ENCODE measurements at regions not wholly inside any gene's neighbourhood (a gene's known extent, or its start where the extent isn't known, plus 50 kb on each side); places are given as distances from the start of the nearest gene placed in this dataset.

- H3K27ac Mint-ChIP-seq (ENCODE audit: unreplicated experiment), result no peak overlapping the region
- CTCF ChIA-PET, result no interaction called here
- no TSS peak for BruUV-seq (replicated peaks)
- POLR2A ChIA-PET, result no interaction called here
- no peaks in the 10 kb centered on the region for H3K36me3 Mint-ChIP-seq (ENCODE audit: insufficient read depth, unreplicated experiment)
- no peaks in the 10 kb centered on the region for H3K27me3 ChIP-seq (replicated peaks; ENCODE audit: control insufficient read depth, insufficient read depth, low read length)
- H3K4me1 Mint-ChIP-seq (ENCODE audit: low read depth, unreplicated experiment), result no peaks in the 10 kb centered on the region
- intact Hi-C loops (cut with micrococcal nuclease; ENCODE audit: unreplicated experiment), result no loop called here
- H3K4me3 ChIP-seq (ENCODE audit: low read depth, low read length), result no peak overlapping the region
- no peaks in the 10 kb centered on the region for H3K9me3 ChIP-seq
- H3K4me1 ChIP-seq, result no peaks in the 10 kb centered on the region
- H3K27me3 Mint-ChIP-seq (ENCODE audit: insufficient read depth, unreplicated experiment), result no peaks in the 10 kb centered on the region
- DNase-seq, result no peak
- H3K36me3 ChIP-seq (ENCODE audit: control insufficient read depth, insufficient read depth, low read length), result no peaks in the 10 kb centered on the region
- H3K9me3 Mint-ChIP-seq (ENCODE audit: unreplicated experiment), result no peaks in the 10 kb centered on the region
- H3K4me3 Mint-ChIP-seq (ENCODE audit: unreplicated experiment), result no peak overlapping the region
- TF ChIP-seq CTCF (IDR thresholded peaks at IDR 0.05; ENCODE audit: insufficient read depth in 1 of 2, low read depth in 1 of 2, low read length in 1 of 2, severe bottlenecking in 1 of 2, unreplicated experiment in 1 of 2), result no peak
These were observed 77.8 kb upstream of the SPIN1 start for GRCh38 chr9:88310310-88310980.

- no peak for DNase-seq
- Histone ChIP-seq H3K27me3 (replicated peaks; ENCODE audit: control insufficient read depth, insufficient read depth, low read length) (no peaks in the 10 kb centered on the region), H3K36me3 (ENCODE audit: control insufficient read depth, insufficient read depth, low read length) (no peaks in the 10 kb centered on the region), H3K4me1 (no peaks in the 10 kb centered on the region), H3K9me3 (no peaks in the 10 kb centered on the region), H3K4me3 (ENCODE audit: low read depth, low read length) (no peak overlapping the region)
- CTCF ChIA-PET, result no interaction called here
- Mint-ChIP-seq H3K4me3 (ENCODE audit: unreplicated experiment) (no peak overlapping the region), H3K4me1 (ENCODE audit: low read depth, unreplicated experiment) (no peaks in the 10 kb centered on the region), H3K36me3 (ENCODE audit: insufficient read depth, unreplicated experiment) (no peaks in the 10 kb centered on the region), H3K9me3 (ENCODE audit: unreplicated experiment) (no peaks in the 10 kb centered on the region), H3K27ac (ENCODE audit: unreplicated experiment) (no peak overlapping the region), H3K27me3 (ENCODE audit: insufficient read depth, unreplicated experiment) (no peaks in the 10 kb centered on the region)
- intact Hi-C loops (cut with micrococcal nuclease; ENCODE audit: unreplicated experiment), result no loop called here
- BruUV-seq (replicated peaks), result no TSS peak
- no peak for TF ChIP-seq CTCF (IDR thresholded peaks at IDR 0.05; ENCODE audit: insufficient read depth in 1 of 2, low read depth in 1 of 2, low read length in 1 of 2, severe bottlenecking in 1 of 2, unreplicated experiment in 1 of 2)
- POLR2A ChIA-PET, result no interaction called here
These were observed 79.2 kb upstream of the SPIN1 start for GRCh38 chr9:88308831-88309560.

- Histone ChIP-seq H3K4me1 (no peaks in the 10 kb centered on the region), H3K27me3 (replicated peaks; ENCODE audit: control insufficient read depth, insufficient read depth, low read length) (no peaks in the 10 kb centered on the region), H3K36me3 (ENCODE audit: control insufficient read depth, insufficient read depth, low read length) (no peaks in the 10 kb centered on the region), H3K9me3 (no peaks in the 10 kb centered on the region), H3K4me3 (ENCODE audit: low read depth, low read length) (no peak overlapping the region)
- Mint-ChIP-seq H3K4me3 (ENCODE audit: unreplicated experiment) (no peak overlapping the region), H3K36me3 (ENCODE audit: insufficient read depth, unreplicated experiment) (no peaks in the 10 kb centered on the region), H3K4me1 (ENCODE audit: low read depth, unreplicated experiment) (no peaks in the 10 kb centered on the region), H3K9me3 (ENCODE audit: unreplicated experiment) (no peaks in the 10 kb centered on the region), H3K27me3 (ENCODE audit: insufficient read depth, unreplicated experiment) (no peaks in the 10 kb centered on the region), H3K27ac (ENCODE audit: unreplicated experiment) (no peak overlapping the region)
- no peak for TF ChIP-seq CTCF (IDR thresholded peaks at IDR 0.05; ENCODE audit: insufficient read depth in 1 of 2, low read depth in 1 of 2, low read length in 1 of 2, severe bottlenecking in 1 of 2, unreplicated experiment in 1 of 2)
- CTCF ChIA-PET, result no interaction called here
- POLR2A ChIA-PET, result no interaction called here
- no TSS peak for BruUV-seq (replicated peaks)
- intact Hi-C loops (cut with micrococcal nuclease; ENCODE audit: unreplicated experiment), result no loop called here
- DNase-seq, result no peak
These were observed 81.1 kb upstream of the SPIN1 start for GRCh38 chr9:88307136-88307535.
